Body of pancreas (tissue), 4 donors: ENCODE measurements at regions not wholly inside any gene's neighbourhood (a gene's known extent, or its start where the extent isn't known, plus 50 kb on each side); places are given as distances from the start of the nearest gene placed in this dataset.
"Not testable (repeated sequence)": the region's sequence is repeated elsewhere in the genome, so short reads cannot be mapped to it uniquely, and the experiment has no call there.

ENCODE experiments used
- ATAC-seq: fragments of 150-250 bp; one replicate; pipeline ENCODE4 v1.9.1; 2016
- DNase-seq, 4 donors: peaks; one replicate each; pipeline ENCODE4 v3.0.0-alpha.2; 2019
- H3K27ac ChIP-seq, 4 donors: fragments of 200-600 bp; sonication (generic); 1 replicate in 3 of 4; 2 replicates in 1 of 4; pipeline versions ENCODE4 v1.5.1 to v1.6.1; 2016 to 2019; ENCODE audit warnings: mild to moderate bottlenecking in 1 of 4, mixed read lengths in 1 of 4, moderate library complexity in 1 of 4
- H3K27me3 ChIP-seq, 2 donors: fragments of 200-600 bp; sonication (generic); one replicate each; pipeline ENCODE4 v1.6.0; 2016; ENCODE audit warnings: mild to moderate bottlenecking in 1 of 2
- H3K36me3 ChIP-seq, 2 donors: fragments of 200-600 bp; sonication (generic); replicated peaks in 1 of 2; 2 replicates each; pipeline ENCODE4 v1.5.1; 2016; ENCODE audit warnings: low read depth in 2 of 2; ENCODE audit not compliant: insufficient read depth in 1 of 2
- H3K4me1 ChIP-seq: fragments of 200-600 bp; sonication (generic); one replicate; pipeline ENCODE4 v1.6.0; 2016
- H3K4me3 ChIP-seq, 2 donors: fragments of 200-600 bp; sonication (generic); 1 replicate in 1 of 2; 2 replicates in 1 of 2; pipeline ENCODE4 v1.5.1; 2016 to 2019
- H3K9me3 ChIP-seq, 3 donors: fragments of 200-600 bp; sonication (generic); 1 replicate in 2 of 3; 2 replicates in 1 of 3; pipeline ENCODE4 v1.5.1; 2016
- CTCF ChIP-seq, 7 experiments: fragments of 450-650 bp in 4 of 7; fragments of 200-600 bp in 3 of 7; sonication (generic) in 3 of 7; IDR thresholded peaks; one replicate each; pipeline ENCODE4 v1.5.1; 2016 to 2019; ENCODE audit warnings: antibody characterized with exemption in 7 of 7
- POLR2A ChIP-seq, 3 donors: fragments of 450-650 bp; IDR thresholded peaks; one replicate each; pipeline ENCODE4 v1.6.1; 2016; ENCODE audit warnings: antibody characterized with exemption in 3 of 3, mild to moderate bottlenecking in 2 of 3
- WGBS, 2 donors: methylation state at CpG; one replicate each; pipeline ENCODE4 v1.1.5; 2017; 5-methylcytosine and 5-hydroxymethylcytosine counted together
- intact Hi-C: fragments of 100-400 bp; cut with DNase I; formaldehyde crosslinking; loops from one replicate; pipeline ENCODE4 v1.15.1; 2023

DNA sequence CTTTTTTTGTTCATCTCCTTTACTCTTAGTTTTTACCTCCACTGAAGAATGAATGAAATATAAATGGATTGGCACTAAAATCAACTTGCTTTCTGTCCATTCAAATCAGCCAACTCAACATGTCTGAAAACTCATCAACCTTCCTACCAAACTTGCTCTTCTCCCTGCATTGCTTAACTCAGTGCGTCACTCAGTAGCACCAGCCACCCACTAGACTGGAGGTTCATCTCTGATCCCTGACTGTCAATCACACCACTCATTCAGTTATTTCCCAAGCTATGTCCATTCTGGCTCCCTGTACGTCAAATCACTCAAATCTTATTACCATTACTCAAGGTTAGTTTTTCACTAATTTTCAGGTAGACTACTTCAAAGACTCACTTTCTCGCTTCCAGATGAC lies 75.2 kb upstream of the RBMS1 start:
- ATAC-seq (no peak), DNase-seq (no peak)
- Histone ChIP-seq H3K9me3 (no peaks in the 10 kb centered on the region), H3K27ac (no peak overlapping the region), H3K4me3 (no peak overlapping the region), H3K4me1 (no peaks in the 10 kb centered on the region), H3K36me3 (no peaks in the 10 kb centered on the region), H3K27me3 (no peaks in the 10 kb centered on the region)
- WGBS, 2 donors, result 89 to 97% methylated on average over 3 of the region's 3 CpGs
- TF ChIP-seq POLR2A (IDR thresholded peaks at IDR 0.05) (no peak), CTCF (IDR thresholded peaks at IDR 0.05) (no peak)
- intact Hi-C loops, result no loop called here

DNA sequence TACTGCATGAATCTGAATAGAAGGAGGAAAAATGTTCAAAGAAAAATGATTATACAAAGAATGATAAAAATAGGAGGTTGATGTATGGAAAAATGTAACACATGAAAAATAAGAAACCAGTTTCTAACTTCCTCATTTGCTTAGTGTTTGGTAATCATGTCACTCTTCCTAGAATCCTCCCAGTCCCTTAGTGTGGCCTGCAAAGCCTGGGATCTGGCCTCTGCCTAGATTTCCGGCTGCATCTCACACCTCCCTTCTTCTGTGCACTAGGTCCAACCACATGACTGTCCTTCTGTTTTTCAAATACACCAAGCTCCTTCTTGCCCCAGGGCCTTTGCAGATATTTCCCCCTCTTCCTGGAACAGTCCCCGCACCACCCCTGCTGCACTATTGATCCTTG lies 76.8 kb upstream of the RBMS1 start:
- no peak for TF ChIP-seq CTCF (IDR thresholded peaks at IDR 0.05)
- TF ChIP-seq POLR2A (IDR thresholded peaks at IDR 0.05), result no peak
- H3K4me1 ChIP-seq, result no peaks in the 10 kb centered on the region
- DNase-seq, result peak in 1 of 4 donors; percentile 21
- no peaks in the 10 kb centered on the region for H3K27me3 ChIP-seq
- no peak overlapping the region for H3K4me3 ChIP-seq
- 71 to 91% methylated on average over 2 of the region's 2 CpGs for WGBS, 2 donors
- no peaks in the 10 kb centered on the region for H3K36me3 ChIP-seq
- ATAC-seq, result no peak
- intact Hi-C loops, result no loop called here
- H3K27ac ChIP-seq, result no peak overlapping the region
- H3K9me3 ChIP-seq, result no peaks in the 10 kb centered on the region

- no peaks in the 10 kb centered on the region for H3K9me3 ChIP-seq
- intact Hi-C loops, result no loop called here
- TF ChIP-seq POLR2A (IDR thresholded peaks at IDR 0.05) (no peak), CTCF (IDR thresholded peaks at IDR 0.05) (no peak)
- H3K27ac ChIP-seq, result no peak overlapping the region
- no peaks in the 10 kb centered on the region for H3K27me3 ChIP-seq
- H3K36me3 ChIP-seq, result no peaks in the 10 kb centered on the region
- 76 to 100% methylated on average over 1 of the region's 1 CpG for WGBS, 2 donors
- ATAC-seq (no peak), DNase-seq (no peak)
- H3K4me3 ChIP-seq, result no peak overlapping the region
- no peaks in the 10 kb centered on the region for H3K4me1 ChIP-seq
Observed at GRCh38 chr2:160574468-160575140, 81.0 kb upstream of the RBMS1 start.

GRCh38 chr2:160575368-160575767 lies 81.8 kb upstream of the RBMS1 start:
- ATAC-seq (no peak), DNase-seq (no peak)
- Histone ChIP-seq H3K9me3 (no peaks in the 10 kb centered on the region), H3K4me1 (no peaks in the 10 kb centered on the region), H3K36me3 (no peaks in the 10 kb centered on the region), H3K27me3 (no peaks in the 10 kb centered on the region), H3K4me3 (no peak overlapping the region), H3K27ac (no peak overlapping the region)
- intact Hi-C loops, result no loop called here
- no peak for TF ChIP-seq CTCF (IDR thresholded peaks at IDR 0.05)
- TF ChIP-seq POLR2A (IDR thresholded peaks at IDR 0.05), result no peak

DNA sequence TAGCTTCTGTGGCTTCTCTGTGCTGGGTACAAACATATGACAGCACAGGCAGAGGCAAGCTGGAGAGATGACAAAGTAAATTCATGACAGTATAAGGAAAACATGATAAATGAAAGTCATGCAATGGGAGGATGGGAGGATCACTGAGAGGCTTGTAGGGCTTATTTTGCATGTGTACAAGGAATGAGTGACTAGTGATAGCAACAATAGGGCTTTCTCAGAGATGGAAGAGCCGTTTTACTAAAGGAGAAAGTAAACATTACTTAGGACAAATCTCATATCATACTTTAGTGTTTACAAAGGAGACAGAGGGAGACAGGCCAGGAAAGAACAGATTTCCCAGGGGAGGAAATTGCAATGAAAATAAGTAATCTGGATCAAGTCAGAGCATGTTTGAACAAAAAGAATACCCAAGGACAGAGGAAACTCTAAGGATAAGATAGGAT lies 82.5 kb upstream of the RBMS1 start:
- intact Hi-C loops, result no loop called here
- DNase-seq (no peak), ATAC-seq (no peak)
- Histone ChIP-seq H3K9me3 (no peaks in the 10 kb centered on the region), H3K4me3 (no peak overlapping the region), H3K27ac (no peak overlapping the region), H3K27me3 (no peaks in the 10 kb centered on the region), H3K36me3 (no peaks in the 10 kb centered on the region), H3K4me1 (no peaks in the 10 kb centered on the region)
- TF ChIP-seq CTCF (IDR thresholded peaks at IDR 0.05) (no peak), POLR2A (IDR thresholded peaks at IDR 0.05) (no peak)
- WGBS, 2 donors, result 6 to 9% methylated on average over 1 of the region's 1 CpG

DNA sequence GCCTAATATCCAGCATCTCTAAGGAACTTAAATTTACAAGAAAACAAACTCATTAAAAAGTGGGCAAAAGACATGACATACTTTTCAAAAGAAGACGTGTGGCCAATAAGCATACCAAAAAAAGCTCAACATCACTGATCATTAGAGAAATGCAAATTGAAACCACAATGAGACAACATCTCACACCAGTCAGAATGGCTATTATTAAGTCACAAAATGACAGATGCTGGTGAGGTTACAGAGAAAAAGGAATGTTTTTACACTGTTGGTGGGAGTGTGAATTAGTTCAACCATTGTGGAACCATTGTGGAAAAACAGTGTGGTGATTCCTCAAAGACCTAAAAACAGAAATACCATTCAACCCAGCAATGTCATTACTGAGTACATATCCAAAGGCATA lies 83.5 kb upstream of the RBMS1 start:
- H3K4me3 ChIP-seq, H3K9me3 ChIP-seq, intact Hi-C loops, ATAC-seq, H3K36me3 ChIP-seq, DNase-seq, H3K27me3 ChIP-seq, H3K27ac ChIP-seq, H3K4me1 ChIP-seq: not testable (repeated sequence)
- 56 to 71% methylated on average over 1 of the region's 1 CpG for WGBS, 2 donors
